ENCODE measurements at regions not wholly inside any gene's neighbourhood (a gene's known extent, or its start where the extent isn't known, plus 50 kb on each side); places are given as distances from the start of the nearest gene placed in this dataset.

DNA sequence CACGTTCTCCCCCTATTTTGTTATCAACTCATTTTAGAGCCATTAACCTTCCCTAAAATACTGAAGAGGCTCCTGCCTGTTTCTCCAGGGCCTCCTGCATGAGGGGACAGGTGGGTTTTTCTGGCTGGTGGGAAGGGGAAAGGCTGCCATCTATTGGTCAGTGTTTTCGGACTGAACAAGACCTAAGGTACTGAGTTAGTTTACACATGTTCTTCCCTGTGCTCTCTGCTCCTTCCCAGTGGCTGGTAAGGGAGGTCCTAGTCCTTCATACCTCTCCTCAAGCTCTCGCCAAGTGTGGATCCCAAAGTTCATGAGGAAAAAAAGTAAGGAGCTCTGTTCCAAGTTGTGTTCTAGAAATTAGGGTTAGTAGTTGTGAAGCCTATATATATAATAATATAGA, 357.5 kb downstream of the FSCB start:
- no peak for DNase-seq (ENCODE audit: low spot score)

DNA sequence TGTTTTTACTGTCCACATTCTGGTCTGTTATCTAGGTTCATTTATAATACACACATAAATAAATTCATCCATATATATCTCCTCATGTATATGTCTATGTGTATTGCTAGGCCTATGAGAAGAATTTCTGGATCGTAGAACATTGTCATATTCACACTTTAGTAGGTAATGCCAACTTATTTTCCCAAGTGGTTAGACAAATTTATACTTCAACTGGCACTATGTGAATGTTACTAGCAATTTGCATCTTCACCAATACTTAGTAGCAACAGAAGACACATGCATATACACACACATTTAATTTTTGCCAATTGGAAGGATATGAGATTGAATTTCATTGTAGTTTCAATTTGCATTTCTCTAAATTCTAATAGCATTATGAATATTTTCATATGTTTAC, 365.1 kb downstream of the FSCB start:
- DNase-seq (ENCODE audit: low spot score) = no peak

DNA sequence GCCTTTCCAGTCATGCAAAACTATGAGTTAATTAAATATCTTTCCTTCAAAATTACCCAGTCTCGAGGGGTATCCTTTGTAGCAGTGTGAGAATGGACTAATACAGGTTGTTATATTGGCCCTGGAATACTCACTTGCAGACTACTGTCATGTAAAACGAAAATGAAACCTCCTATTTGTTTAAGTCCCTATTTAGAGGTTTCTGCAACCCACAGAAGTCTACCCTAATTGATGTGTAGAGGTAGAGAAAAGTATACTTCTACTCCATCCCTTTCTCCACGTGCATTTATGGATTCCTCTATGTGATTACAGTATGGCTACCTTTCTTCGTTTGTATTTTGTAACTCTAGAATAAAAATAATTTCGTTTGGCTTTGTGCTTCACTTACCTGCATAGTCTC, 371.1 kb downstream of the FSCB start:
- no peak for DNase-seq (ENCODE audit: low spot score)

DNA sequence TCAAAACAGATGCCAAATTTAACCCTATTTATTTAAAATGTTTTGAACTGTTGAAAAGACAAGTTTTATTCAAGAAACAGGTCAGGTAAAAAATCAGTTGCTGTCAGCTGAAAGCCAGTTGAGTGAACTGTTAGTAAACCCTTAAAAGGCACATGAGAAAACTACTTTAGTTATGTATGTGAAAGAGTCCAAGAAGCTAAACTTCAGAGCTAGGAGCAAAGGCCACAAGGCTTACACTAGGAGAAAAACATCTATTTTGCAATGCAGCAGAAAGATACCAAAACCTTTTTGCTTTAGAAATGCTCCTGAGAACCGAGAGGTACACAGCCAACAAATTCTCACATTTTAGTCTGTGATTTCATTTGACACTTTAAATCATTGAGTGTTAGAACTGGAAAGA, 375.2 kb downstream of the FSCB start:
- no peak for DNase-seq (ENCODE audit: low spot score)

DNA sequence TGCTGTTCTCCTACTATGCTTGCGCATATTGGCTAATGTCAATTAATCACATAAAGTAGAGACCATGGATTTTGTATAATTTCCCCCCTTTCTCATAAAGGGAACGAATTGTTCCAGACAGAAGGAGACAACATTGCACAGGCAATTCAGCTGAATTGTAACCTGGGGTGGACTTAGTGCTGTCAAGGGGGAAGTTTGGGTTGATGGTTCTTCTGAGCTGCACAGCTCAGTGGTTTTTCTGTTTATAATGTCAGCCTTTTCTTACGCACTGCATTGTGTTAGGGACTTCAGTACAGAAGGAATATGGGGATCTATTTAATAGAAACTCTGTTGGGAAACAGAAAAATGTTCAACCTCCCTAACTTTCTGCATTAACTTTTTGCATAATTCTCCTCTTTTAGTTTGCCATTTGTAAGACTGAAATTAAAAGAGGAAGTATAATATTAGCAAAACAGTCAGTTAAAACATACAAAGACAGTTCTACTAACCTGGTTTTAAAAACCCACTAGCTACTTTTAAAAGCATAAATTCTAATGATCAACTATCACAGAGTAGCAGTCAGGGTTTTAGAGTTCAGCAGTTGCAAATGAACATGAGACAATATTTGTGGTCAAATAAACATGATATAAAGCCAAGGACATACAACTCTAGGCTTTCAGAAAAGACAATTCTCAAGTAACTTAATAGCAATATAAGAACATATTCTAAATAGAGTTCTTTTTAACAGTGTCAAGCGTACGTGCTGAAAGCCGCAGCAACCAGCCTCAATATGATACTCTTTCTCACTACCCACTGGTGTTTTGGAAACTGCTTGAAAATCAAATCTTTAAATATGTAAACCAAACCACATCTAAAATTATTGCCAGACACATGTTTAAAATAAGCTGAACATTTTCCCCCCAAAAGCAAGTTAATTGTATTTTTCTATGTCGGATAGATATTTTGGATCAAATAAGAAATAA, 393.0 kb downstream of the FSCB start:
- DNase-seq (ENCODE audit: low spot score) = no peak

- DNase-seq (ENCODE audit: low spot score) = no peak
Measured at GRCh38 chr14:44112774-44113460, 394.2 kb downstream of the FSCB start.

- DNase-seq (ENCODE audit: low spot score) = no peak
Measured at GRCh38 chr14:44109036-44109435, 398.0 kb downstream of the FSCB start.

DNA sequence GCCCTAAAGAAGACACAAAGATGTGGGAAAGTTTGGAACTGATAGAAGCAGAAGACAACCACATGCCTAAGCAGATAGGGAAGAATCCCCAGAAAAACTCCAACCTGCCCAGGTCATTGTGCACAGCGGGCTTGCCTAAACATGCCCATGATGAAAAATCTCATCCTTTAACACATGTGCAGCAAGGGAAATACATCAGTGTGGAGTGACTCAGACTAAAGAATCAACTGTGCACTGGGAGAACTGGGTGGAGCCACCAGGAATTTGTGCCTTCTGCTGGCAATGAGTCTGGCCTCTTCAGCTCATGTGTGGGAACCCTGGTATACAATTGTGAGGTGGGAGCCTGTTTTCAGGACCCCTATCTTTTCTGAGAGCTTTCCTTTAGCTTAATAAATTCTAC, 398.5 kb downstream of the FSCB start:
- no peak for DNase-seq (ENCODE audit: low spot score)

- DNase-seq (ENCODE audit: low spot score) = no peak
Measured at GRCh38 chr14:44107156-44107555, 399.9 kb downstream of the FSCB start.

DNA sequence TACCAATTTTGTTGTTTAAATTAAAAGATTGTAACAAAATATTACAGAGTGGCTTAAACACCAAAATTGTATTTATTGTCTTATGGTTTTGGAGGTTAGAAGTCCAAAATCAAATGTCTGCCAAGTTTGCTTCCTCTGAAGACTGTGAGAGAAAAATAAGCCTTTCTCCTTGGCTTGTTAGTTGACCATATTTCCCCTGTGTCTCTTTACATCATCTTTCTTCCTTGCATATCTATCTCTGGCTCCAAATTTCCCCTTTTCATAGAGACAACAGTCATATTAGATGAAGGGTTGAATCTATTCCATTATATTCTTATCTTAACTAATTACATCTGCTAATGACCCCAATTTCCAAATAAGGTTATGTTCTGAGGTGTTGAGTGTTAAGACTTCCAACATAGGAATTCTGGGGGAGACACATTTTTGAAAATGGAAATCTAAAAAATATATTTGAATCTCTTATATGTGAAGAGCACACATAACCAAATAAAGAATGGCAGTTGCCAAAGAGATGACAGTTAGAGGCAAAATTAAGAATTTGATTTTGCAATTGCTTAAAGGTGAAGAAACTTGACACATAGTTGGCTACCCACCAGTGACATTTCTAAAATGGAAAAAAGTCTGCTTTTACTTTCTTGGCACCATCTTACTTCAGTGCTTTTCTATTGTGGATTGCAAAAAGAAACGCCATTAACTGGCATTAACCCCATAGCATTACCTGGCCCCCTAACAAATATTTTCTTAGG, 407.2 kb downstream of the FSCB start:
- no peak for DNase-seq (ENCODE audit: low spot score)

DNA sequence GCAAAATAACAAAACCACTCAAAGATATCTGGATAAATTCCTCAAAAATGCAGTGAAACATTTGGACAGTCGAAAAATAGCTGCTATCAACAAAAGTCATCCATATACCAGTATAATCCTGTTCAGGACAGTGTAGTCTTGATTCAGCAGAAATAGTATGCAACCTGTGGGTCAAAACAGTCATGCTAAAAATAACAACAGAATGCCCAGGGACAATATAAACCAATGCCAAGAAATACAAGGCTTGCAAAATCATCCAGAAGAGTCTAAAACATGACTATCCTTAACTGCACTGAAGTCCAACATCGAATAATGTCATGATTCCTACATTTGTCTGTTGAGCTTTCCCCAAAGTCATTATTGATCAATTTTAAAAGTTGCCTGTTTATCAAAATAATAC, 425.9 kb downstream of the FSCB start:
- no peak for DNase-seq (ENCODE audit: low spot score)

DNA sequence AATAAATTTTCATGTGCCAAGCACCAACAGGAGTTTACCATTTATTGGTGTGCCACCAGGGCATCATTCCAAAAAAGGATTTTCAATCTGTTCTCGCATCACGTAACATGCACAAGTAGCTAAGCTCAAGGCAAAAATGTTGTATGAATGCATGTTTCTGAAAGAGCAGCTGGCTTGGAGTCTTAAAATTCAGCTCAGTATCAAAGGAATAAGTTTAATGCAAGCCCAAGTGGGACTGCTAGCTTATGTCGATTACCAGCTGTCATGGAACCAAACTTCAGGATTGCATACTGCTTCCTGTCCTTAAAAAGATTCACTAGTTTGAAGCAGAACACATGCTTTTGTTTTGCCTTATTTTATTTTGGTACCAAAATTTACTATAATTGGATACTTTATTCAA, 437.0 kb downstream of the FSCB start:
- DNase-seq (ENCODE audit: low spot score) = no peak

DNA sequence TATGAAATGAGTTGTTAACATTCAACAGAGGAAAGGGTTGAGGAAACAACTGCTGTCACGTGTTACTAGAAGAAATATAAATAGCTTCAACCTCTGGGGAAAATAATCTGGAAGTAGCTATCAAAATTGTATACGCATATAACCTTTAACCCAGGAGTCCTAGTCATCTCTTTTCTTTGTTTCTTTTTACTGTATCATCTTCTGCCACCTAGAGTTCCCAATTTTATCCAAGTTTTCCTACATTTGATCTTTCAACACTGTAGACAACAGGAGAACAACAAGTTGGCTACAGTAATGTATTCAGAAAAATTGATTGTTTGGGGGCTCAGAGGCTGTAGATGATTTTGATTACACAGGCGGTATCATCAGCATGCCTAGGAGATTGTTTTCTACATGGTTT, 453.7 kb downstream of the FSCB start:
- DNase-seq (ENCODE audit: low spot score) = no peak

DNA sequence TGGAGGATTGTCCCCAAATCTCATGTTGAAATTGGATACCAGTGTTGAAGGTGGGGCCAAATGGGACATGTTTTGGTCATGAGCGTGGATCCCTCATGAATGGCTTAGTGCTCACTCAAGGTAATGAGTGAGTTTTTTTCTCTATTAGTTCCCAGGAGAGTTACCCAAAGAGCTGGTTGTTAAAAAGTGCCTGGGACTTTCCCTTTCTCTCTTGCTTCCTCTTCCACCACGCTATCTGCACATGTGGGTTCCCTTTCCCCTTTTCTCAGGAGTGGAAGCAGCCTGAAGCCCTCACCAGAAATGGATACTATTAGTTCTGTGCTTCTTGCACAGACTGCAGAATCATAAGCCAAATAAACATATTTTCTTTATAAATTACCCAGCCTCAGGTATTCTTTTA, 465.4 kb downstream of the FSCB start:
- DNase-seq (ENCODE audit: low spot score) = no peak

DNA sequence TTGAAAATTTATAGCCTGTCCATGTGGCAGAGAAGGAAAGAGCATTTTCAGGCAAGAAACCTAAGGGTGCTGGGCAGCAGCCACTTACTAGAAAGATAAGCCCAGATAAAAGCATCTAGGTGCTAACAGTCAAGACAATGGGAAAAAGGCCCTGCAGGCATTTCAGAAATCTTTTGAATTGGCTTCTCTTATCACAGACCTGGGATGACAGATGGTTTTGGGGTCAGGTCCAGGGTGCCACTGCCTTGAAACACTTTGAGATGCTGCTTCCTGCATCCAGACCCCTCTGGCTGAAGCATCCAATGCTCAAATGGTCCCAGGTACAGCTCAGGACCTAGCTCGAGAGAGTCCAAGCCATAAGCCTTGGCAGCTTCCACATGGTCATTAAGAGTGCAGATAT, 466.5 kb downstream of the FSCB start:
- no peak for DNase-seq (ENCODE audit: low spot score)

DNA sequence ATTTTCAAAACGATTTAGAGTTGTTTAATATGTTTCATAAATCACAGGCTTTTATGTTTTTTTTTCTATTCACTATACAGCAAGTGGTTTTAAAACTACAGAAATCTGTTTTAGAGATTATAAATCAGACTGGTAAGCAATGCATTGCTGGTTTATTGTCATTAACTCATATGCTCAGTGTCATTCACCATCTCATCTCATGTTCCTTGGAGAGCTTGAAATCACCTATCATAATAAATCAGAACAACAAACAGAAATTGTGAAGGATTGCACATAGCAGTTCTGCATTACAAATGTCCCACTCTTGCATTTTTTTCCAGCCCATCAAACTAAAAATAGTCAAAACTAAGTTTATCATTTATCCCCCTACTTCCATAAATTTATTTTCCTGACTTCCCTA, 470.8 kb downstream of the FSCB start:
- no peak for DNase-seq (ENCODE audit: low spot score)

GRCh38 chr14:44035707-44036106, 471.4 kb downstream of the FSCB start:
- no peak for DNase-seq (ENCODE audit: low spot score)

GRCh38 chr14:44030831-44031383, 476.2 kb downstream of the FSCB start:
- DNase-seq (ENCODE audit: low spot score) = no peak

GRCh38 chr14:44029933-44030332, 477.1 kb downstream of the FSCB start:
- no peak for DNase-seq (ENCODE audit: low spot score)

- DNase-seq (ENCODE audit: low spot score) = no peak
Measured at GRCh38 chr14:44027397-44027796, 479.7 kb downstream of the FSCB start.

- no peak for DNase-seq (ENCODE audit: low spot score)
Measured at GRCh38 chr14:44010595-44010994, 496.5 kb downstream of the FSCB start.

GRCh38 chr14:44010071-44010470, 497.0 kb downstream of the FSCB start:
- DNase-seq (ENCODE audit: low spot score) = no peak
